Keratinocyte (primary cell): ENCODE measurements at regions not wholly inside any gene's neighbourhood (a gene's known extent, or its start where the extent isn't known, plus 50 kb on each side); places are given as distances from the start of the nearest gene placed in this dataset.

Experiments used
- EZH2 ChIP-seq: IDR thresholded peaks from one replicate; pipeline ENCODE4 v1.6.1; 2012; ENCODE audit warnings: inconsistent platforms, mild to moderate bottlenecking, low read length, moderate library complexity
- TF ChIP-seq, protein P1 (sequence below), 3 experiments: IDR thresholded peaks in 1 of 3; conservative IDR thresholded peaks in 1 of 3; optimal IDR thresholded peaks in 1 of 3; 2 replicates in 2 of 3; 3 replicates in 1 of 3; pipeline versions ENCODE3 to v1.5.1; 2011; ENCODE audit warnings: low read length in 3 of 3, mild to moderate bottlenecking in 3 of 3, moderate library complexity in 2 of 3, control low read depth in 1 of 3, inconsistent platforms in 1 of 3; ENCODE audit not compliant: insufficient read depth in 2 of 3; ENCODE audit errors: extremely low read depth in 1 of 3

- TF ChIP-seq, protein P1, sequence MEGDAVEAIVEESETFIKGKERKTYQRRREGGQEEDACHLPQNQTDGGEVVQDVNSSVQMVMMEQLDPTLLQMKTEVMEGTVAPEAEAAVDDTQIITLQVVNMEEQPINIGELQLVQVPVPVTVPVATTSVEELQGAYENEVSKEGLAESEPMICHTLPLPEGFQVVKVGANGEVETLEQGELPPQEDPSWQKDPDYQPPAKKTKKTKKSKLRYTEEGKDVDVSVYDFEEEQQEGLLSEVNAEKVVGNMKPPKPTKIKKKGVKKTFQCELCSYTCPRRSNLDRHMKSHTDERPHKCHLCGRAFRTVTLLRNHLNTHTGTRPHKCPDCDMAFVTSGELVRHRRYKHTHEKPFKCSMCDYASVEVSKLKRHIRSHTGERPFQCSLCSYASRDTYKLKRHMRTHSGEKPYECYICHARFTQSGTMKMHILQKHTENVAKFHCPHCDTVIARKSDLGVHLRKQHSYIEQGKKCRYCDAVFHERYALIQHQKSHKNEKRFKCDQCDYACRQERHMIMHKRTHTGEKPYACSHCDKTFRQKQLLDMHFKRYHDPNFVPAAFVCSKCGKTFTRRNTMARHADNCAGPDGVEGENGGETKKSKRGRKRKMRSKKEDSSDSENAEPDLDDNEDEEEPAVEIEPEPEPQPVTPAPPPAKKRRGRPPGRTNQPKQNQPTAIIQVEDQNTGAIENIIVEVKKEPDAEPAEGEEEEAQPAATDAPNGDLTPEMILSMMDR (optimal IDR thresholded peaks at IDR 0.05 in 1 of 3, IDR thresholded peaks at IDR 0.05 in 1 of 3, conservative IDR thresholded peaks at IDR 0.05 in 1 of 3; ENCODE audit: extremely low read depth in 1 of 3, insufficient read depth in 2 of 3, low read length in 3 of 3) = no peak
- no peak for TF ChIP-seq EZH2
Measured at GRCh38 chr13:44104197-44104490, 224.4 kb downstream of the LACC1 start.
